GM21381 (cell line): ENCODE measurements at regions not wholly inside any gene's neighbourhood (a gene's known extent, or its start where the extent isn't known, plus 50 kb on each side); places are given as distances from the start of the nearest gene placed in this dataset.
"Not testable (repeated sequence)": the region's sequence is repeated elsewhere in the genome, so short reads cannot be mapped to it uniquely, and the experiment has no call there.

Experiments used
- ATAC-seq: cut with Tn5 transposase; IDR thresholded peaks from one replicate; pipeline ENCODE4 v1.9.1; 2021; ENCODE audit warnings: mild to moderate bottlenecking, moderate library complexity; ENCODE audit not compliant: unreplicated experiment

- ATAC-seq, result no peak
Measured at GRCh38 chr3:74003734-74004133, 379.0 kb upstream of the PDZRN3 start.

- no peak for ATAC-seq
Measured at GRCh38 chr3:74001436-74001835, 376.7 kb upstream of the PDZRN3 start.

GRCh38 chr3:74000725-74001124 lies 376.0 kb upstream of the PDZRN3 start:
- no peak for ATAC-seq

- no peak for ATAC-seq
Measured at GRCh38 chr3:73999501-73999900, 374.8 kb upstream of the PDZRN3 start.

- not testable (repeated sequence) for ATAC-seq
Measured at GRCh38 chr3:73990691-73991090, 365.9 kb upstream of the PDZRN3 start.

GRCh38 chr3:73966733-73967132 lies 342.0 kb upstream of the PDZRN3 start:
- ATAC-seq, result no peak

- ATAC-seq, result no peak
Measured at GRCh38 chr3:73964818-73965217, 340.1 kb upstream of the PDZRN3 start.

GRCh38 chr3:73955494-73956070 lies 330.8 kb upstream of the PDZRN3 start:
- no peak for ATAC-seq

- no peak for ATAC-seq
Measured at GRCh38 chr3:73954506-73954905, 329.8 kb upstream of the PDZRN3 start.

- no peak for ATAC-seq
Measured at GRCh38 chr3:73952781-73953180, 328.0 kb upstream of the PDZRN3 start.

- ATAC-seq, result no peak
Measured at GRCh38 chr3:73950865-73951558, 326.3 kb upstream of the PDZRN3 start.

- ATAC-seq, result no peak
Measured at GRCh38 chr3:73945541-73945940, 320.8 kb upstream of the PDZRN3 start.

- no peak for ATAC-seq
Measured at GRCh38 chr3:73939985-73940384, 315.2 kb upstream of the PDZRN3 start.

- no peak for ATAC-seq
Measured at GRCh38 chr3:73933585-73933984, 308.8 kb upstream of the PDZRN3 start.

- ATAC-seq, result no peak
Measured at GRCh38 chr3:73927203-73927570, 302.4 kb upstream of the PDZRN3 start.

GRCh38 chr3:73926360-73927202 lies 301.8 kb upstream of the PDZRN3 start:
- no peak for ATAC-seq

GRCh38 chr3:73925011-73925410 lies 300.3 kb upstream of the PDZRN3 start:
- ATAC-seq, result no peak

GRCh38 chr3:73924048-73924447 lies 299.3 kb upstream of the PDZRN3 start:
- ATAC-seq, result no peak

- no peak for ATAC-seq
Measured at GRCh38 chr3:73917643-73918042, 292.9 kb upstream of the PDZRN3 start.

- ATAC-seq, result no peak
Measured at GRCh38 chr3:73915886-73916285, 291.1 kb upstream of the PDZRN3 start.

- ATAC-seq, result no peak
Measured at GRCh38 chr3:73908218-73908617, 283.5 kb upstream of the PDZRN3 start.

GRCh38 chr3:73901686-73902085 lies 276.9 kb upstream of the PDZRN3 start:
- ATAC-seq, result no peak
